GM23338 (cell line): ENCODE measurements at regions not wholly inside any gene's neighbourhood (a gene's known extent, or its start where the extent isn't known, plus 50 kb on each side); places are given as distances from the start of the nearest gene placed in this dataset.

Experiments
- ATAC-seq: fragments of 200-7000 bp; cut with Tn5 transposase; 3 replicates; pipeline ENCODE4 v1.9.1; 2020
- DNase-seq: peaks from one replicate; pipeline ENCODE4 v3.0.0-alpha.2; 2015; ENCODE audit warnings: low spot score
- H2AFZ ChIP-seq: fragments of 200-600 bp; sonication (generic); 2 replicates; pipeline ENCODE4 v1.8.0; 2016; ENCODE audit warnings: antibody characterized with exemption, mild to moderate bottlenecking, moderate library complexity
- H3F3A ChIP-seq: fragments of 200-600 bp; sonication (generic); replicated peaks from 2 replicates; pipeline ENCODE4 v1.8.0; 2017; ENCODE audit warnings: antibody characterized with exemption, mixed run types, low read depth
- H3K27ac ChIP-seq: fragments of 200-600 bp; sonication (generic); 2 replicates; pipeline ENCODE4 v1.6.1; 2016; ENCODE audit warnings: low read depth
- H3K27me3 ChIP-seq: fragments of 200-600 bp; sonication (generic); 2 replicates; pipeline ENCODE4 v1.8.0; 2016; ENCODE audit warnings: mild to moderate bottlenecking, mixed run types, moderate library complexity; ENCODE audit not compliant: insufficient read depth
- H3K36me3 ChIP-seq: fragments of 200-600 bp; sonication (generic); 2 replicates; pipeline ENCODE4 v1.8.0; 2016; ENCODE audit warnings: mild to moderate bottlenecking; ENCODE audit not compliant: insufficient read depth
- H3K4me1 ChIP-seq: fragments of 200-600 bp; sonication (generic); 2 replicates; pipeline ENCODE4 v1.8.0; 2016; ENCODE audit warnings: mild to moderate bottlenecking, moderate library complexity; ENCODE audit not compliant: insufficient read depth
- H3K4me2 ChIP-seq: fragments of 200-600 bp; sonication (generic); 2 replicates; pipeline ENCODE4 v1.7.1; 2017; ENCODE audit warnings: mixed run types
- H3K4me3 ChIP-seq: fragments of 200-600 bp; sonication (generic); 2 replicates; pipeline ENCODE4 v1.6.1; 2016; ENCODE audit warnings: mixed run types
- H3K79me2 ChIP-seq: fragments of 200-600 bp; sonication (generic); replicated peaks from 2 replicates; pipeline ENCODE4 v1.8.0; 2017; ENCODE audit warnings: mild to moderate bottlenecking; ENCODE audit not compliant: insufficient read depth
- H3K9me2 ChIP-seq: fragments of 200-600 bp; sonication (generic); 2 replicates; pipeline ENCODE4 v1.8.0; 2017; ENCODE audit not compliant: insufficient read depth
- H4K20me1 ChIP-seq: fragments of 200-600 bp; sonication (generic); replicated peaks from 2 replicates; pipeline ENCODE4 v1.8.0; 2017; ENCODE audit warnings: mild to moderate bottlenecking; ENCODE audit not compliant: insufficient read depth
- H3K27ac Mint-ChIP-seq: 2 replicates; pipeline ENCODE4 v1.8.0; 2020; ENCODE audit warnings: inconsistent platforms, mild to moderate bottlenecking, moderate library complexity, mixed read lengths
- H3K27me3 Mint-ChIP-seq: 3 replicates; pipeline ENCODE4 v1.8.0; 2022; ENCODE audit warnings: low read depth, mild to moderate bottlenecking, moderate library complexity, mixed read lengths, inconsistent platforms; ENCODE audit not compliant: insufficient read depth, poor library complexity
- H3K36me3 Mint-ChIP-seq: 3 replicates; pipeline ENCODE4 v1.8.0; 2021; ENCODE audit warnings: low read depth, mild to moderate bottlenecking, inconsistent platforms, moderate library complexity, mixed read lengths
- H3K4me1 Mint-ChIP-seq: 3 replicates; pipeline ENCODE4 v1.8.0; 2020; ENCODE audit warnings: mild to moderate bottlenecking, inconsistent platforms, mixed read lengths
- H3K4me3 Mint-ChIP-seq: 3 replicates; pipeline ENCODE4 v1.8.0; 2021; ENCODE audit warnings: moderate library complexity, mild to moderate bottlenecking, inconsistent platforms, mixed read lengths
- H3K9me3 Mint-ChIP-seq: 3 replicates; pipeline ENCODE4 v1.8.0; 2020; ENCODE audit warnings: moderate library complexity, mild to moderate bottlenecking, inconsistent platforms, mixed read lengths
- CREB1 ChIP-seq: fragments of 250-450 bp; sonication (Bioruptor Pico); IDR thresholded peaks from 2 replicates; pipeline ENCODE4 v1.5.0; 2020; ENCODE audit warnings: low read depth, mild to moderate bottlenecking, moderate library complexity
- EZH2phosphoT487 ChIP-seq: fragments of 200-600 bp; sonication (generic); IDR thresholded peaks from one replicate; pipeline ENCODE4 v1.8.1; 2018; ENCODE audit warnings: antibody characterized with exemption; ENCODE audit not compliant: unreplicated experiment
- POLR2AphosphoS5 ChIP-seq: IDR thresholded peaks from 2 replicates; pipeline ENCODE4 v1.6.1; 2016; ENCODE audit warnings: antibody characterized with exemption, low read depth
- ZNF331 ChIP-seq: fragments of 250-450 bp; sonication (Bioruptor Pico); IDR thresholded peaks from 2 replicates; pipeline ENCODE4 v1.5.0; 2020; ENCODE audit warnings: low read depth, mild to moderate bottlenecking, moderate library complexity
- TF ChIP-seq, protein P1 (sequence below): IDR thresholded peaks from one replicate; pipeline ENCODE4 v1.6.1; 2018; ENCODE audit warnings: antibody characterized with exemption; ENCODE audit not compliant: unreplicated experiment
- TF ChIP-seq, protein P2 (sequence below): fragments of 250-450 bp; sonication (Bioruptor Pico); IDR thresholded peaks from 2 replicates; pipeline ENCODE4 v1.5.0; 2020; ENCODE audit warnings: mild to moderate bottlenecking, moderate library complexity
- TF ChIP-seq, protein P3 (sequence below): IDR thresholded peaks from 2 replicates; pipeline ENCODE4 v1.6.1; 2016; ENCODE audit warnings: antibody characterized with exemption
- TF ChIP-seq, protein P4 (sequence below), 2 experiments: fragments of 200-600 bp in 1 of 2; sonication (generic) in 1 of 2; conservative IDR thresholded peaks; 2 replicates each; pipeline versions ENCODE4 v1.5.1 to v1.6.1; 2016 to 2017; ENCODE audit warnings: antibody characterized with exemption in 2 of 2, low read depth in 2 of 2, mild to moderate bottlenecking in 2 of 2, moderate library complexity in 1 of 2

DNA sequence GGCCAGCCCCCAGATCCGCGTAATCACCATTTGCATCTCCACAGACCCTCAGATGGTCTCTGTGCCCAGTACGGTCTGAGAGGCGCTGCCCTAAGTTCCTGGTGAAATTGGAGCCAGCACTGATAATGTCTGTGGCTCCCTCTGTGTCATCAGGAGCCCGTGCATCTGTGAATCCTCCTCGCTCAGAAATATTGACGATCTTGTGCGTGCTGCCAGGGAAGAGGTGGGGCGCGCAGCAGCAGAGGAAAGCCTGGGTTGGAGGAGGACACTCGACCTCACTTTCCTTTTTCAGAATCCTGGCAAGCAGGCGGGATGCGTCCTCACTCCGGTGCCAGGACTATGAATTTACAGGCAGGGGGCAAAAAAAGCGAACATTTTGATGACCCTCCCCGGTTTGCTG, 686.1 kb upstream of the SALL3 start:
- Histone ChIP-seq H3K36me3 (no peaks in the 10 kb centered on the region; the same call in 1 of the 2 replicates), H3K27ac (no peak overlapping the region), H3K4me3 (no peak overlapping the region), H3K27me3 (no peaks in the 10 kb centered on the region), H2AFZ (no peak overlapping the region), H4K20me1 (no peaks in the 10 kb centered on the region), H3K4me2 (no peak overlapping the region), H3F3A (no peaks in the 10 kb centered on the region), H3K4me1 (no peaks in the 10 kb centered on the region), H3K79me2 (no peaks in the 10 kb centered on the region), H3K9me2 (no peaks in the 10 kb centered on the region)
- DNase-seq (no peak), ATAC-seq (no peak)
- no peaks in the 10 kb centered on the region for H3K4me1 Mint-ChIP-seq
- no peak overlapping the region for H3K27ac Mint-ChIP-seq
- TF ChIP-seq EZH2phosphoT487 = no peak
- TF ChIP-seq POLR2AphosphoS5 = no peak
- peaks cover 5% of the 10 kb centered on the region for H3K27me3 Mint-ChIP-seq
- H3K9me3 Mint-ChIP-seq = peaks cover 99% of the 10 kb centered on the region
- H3K36me3 Mint-ChIP-seq = peaks cover 46% of the 10 kb centered on the region
- H3K4me3 Mint-ChIP-seq = no peak overlapping the region

DNA sequence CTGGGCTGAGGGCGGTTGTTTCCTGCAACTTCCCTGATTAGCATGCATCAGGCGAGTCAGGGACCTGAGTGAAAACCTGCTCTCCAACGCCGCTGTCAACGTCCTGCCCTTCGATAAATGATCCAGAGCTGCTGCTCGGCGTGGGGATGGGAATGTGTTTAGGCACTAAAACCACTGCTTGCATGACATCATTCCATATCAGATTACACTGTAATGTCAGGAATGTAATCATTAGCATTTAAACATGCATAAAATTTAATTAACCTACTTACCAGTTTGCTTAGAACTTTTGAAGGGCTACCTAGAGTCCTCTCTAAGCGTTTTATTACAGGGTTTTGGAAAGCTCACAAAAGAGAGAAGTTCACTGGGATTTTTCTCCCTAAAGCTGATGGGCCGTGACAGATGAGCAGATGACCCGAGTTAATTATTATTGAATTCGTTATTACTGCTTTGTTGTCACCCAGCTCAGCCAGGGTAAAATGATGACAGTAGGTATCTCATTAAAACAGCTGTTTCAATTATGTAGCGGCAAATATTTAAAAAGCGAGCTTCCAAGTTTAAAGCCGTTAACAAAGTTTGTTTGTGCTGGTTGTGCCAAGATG, 685.6 kb upstream of the SALL3 start:
- H3F3A ChIP-seq = no peaks in the 10 kb centered on the region
- no peaks in the 10 kb centered on the region for H3K4me1 ChIP-seq
- Mint-ChIP-seq H3K27ac (no peak overlapping the region), H3K36me3 (peaks cover 44% of the 10 kb centered on the region), H3K4me3 (no peak overlapping the region), H3K4me1 (no peaks in the 10 kb centered on the region), H3K9me3 (peaks cover 99% of the 10 kb centered on the region), H3K27me3 (peaks cover 4% of the 10 kb centered on the region)
- no peaks in the 10 kb centered on the region for H3K27me3 ChIP-seq
- H3K79me2 ChIP-seq = no peaks in the 10 kb centered on the region
- no peak overlapping the region for H3K27ac ChIP-seq
- no peak overlapping the region for H3K4me2 ChIP-seq
- no peak; the same call in 2 of the 3 replicates for ATAC-seq
- no peak for DNase-seq
- no peaks in the 10 kb centered on the region for H4K20me1 ChIP-seq
- no peaks in the 10 kb centered on the region for H3K9me2 ChIP-seq
- no peaks in the 10 kb centered on the region; the same call in 1 of the 2 replicates for H3K36me3 ChIP-seq
- no peak overlapping the region for H2AFZ ChIP-seq
- no peak overlapping the region for H3K4me3 ChIP-seq
- TF ChIP-seq, protein P1, sequence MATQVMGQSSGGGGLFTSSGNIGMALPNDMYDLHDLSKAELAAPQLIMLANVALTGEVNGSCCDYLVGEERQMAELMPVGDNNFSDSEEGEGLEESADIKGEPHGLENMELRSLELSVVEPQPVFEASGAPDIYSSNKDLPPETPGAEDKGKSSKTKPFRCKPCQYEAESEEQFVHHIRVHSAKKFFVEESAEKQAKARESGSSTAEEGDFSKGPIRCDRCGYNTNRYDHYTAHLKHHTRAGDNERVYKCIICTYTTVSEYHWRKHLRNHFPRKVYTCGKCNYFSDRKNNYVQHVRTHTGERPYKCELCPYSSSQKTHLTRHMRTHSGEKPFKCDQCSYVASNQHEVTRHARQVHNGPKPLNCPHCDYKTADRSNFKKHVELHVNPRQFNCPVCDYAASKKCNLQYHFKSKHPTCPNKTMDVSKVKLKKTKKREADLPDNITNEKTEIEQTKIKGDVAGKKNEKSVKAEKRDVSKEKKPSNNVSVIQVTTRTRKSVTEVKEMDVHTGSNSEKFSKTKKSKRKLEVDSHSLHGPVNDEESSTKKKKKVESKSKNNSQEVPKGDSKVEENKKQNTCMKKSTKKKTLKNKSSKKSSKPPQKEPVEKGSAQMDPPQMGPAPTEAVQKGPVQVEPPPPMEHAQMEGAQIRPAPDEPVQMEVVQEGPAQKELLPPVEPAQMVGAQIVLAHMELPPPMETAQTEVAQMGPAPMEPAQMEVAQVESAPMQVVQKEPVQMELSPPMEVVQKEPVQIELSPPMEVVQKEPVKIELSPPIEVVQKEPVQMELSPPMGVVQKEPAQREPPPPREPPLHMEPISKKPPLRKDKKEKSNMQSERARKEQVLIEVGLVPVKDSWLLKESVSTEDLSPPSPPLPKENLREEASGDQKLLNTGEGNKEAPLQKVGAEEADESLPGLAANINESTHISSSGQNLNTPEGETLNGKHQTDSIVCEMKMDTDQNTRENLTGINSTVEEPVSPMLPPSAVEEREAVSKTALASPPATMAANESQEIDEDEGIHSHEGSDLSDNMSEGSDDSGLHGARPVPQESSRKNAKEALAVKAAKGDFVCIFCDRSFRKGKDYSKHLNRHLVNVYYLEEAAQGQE = no peak
- TF ChIP-seq, protein P2, sequence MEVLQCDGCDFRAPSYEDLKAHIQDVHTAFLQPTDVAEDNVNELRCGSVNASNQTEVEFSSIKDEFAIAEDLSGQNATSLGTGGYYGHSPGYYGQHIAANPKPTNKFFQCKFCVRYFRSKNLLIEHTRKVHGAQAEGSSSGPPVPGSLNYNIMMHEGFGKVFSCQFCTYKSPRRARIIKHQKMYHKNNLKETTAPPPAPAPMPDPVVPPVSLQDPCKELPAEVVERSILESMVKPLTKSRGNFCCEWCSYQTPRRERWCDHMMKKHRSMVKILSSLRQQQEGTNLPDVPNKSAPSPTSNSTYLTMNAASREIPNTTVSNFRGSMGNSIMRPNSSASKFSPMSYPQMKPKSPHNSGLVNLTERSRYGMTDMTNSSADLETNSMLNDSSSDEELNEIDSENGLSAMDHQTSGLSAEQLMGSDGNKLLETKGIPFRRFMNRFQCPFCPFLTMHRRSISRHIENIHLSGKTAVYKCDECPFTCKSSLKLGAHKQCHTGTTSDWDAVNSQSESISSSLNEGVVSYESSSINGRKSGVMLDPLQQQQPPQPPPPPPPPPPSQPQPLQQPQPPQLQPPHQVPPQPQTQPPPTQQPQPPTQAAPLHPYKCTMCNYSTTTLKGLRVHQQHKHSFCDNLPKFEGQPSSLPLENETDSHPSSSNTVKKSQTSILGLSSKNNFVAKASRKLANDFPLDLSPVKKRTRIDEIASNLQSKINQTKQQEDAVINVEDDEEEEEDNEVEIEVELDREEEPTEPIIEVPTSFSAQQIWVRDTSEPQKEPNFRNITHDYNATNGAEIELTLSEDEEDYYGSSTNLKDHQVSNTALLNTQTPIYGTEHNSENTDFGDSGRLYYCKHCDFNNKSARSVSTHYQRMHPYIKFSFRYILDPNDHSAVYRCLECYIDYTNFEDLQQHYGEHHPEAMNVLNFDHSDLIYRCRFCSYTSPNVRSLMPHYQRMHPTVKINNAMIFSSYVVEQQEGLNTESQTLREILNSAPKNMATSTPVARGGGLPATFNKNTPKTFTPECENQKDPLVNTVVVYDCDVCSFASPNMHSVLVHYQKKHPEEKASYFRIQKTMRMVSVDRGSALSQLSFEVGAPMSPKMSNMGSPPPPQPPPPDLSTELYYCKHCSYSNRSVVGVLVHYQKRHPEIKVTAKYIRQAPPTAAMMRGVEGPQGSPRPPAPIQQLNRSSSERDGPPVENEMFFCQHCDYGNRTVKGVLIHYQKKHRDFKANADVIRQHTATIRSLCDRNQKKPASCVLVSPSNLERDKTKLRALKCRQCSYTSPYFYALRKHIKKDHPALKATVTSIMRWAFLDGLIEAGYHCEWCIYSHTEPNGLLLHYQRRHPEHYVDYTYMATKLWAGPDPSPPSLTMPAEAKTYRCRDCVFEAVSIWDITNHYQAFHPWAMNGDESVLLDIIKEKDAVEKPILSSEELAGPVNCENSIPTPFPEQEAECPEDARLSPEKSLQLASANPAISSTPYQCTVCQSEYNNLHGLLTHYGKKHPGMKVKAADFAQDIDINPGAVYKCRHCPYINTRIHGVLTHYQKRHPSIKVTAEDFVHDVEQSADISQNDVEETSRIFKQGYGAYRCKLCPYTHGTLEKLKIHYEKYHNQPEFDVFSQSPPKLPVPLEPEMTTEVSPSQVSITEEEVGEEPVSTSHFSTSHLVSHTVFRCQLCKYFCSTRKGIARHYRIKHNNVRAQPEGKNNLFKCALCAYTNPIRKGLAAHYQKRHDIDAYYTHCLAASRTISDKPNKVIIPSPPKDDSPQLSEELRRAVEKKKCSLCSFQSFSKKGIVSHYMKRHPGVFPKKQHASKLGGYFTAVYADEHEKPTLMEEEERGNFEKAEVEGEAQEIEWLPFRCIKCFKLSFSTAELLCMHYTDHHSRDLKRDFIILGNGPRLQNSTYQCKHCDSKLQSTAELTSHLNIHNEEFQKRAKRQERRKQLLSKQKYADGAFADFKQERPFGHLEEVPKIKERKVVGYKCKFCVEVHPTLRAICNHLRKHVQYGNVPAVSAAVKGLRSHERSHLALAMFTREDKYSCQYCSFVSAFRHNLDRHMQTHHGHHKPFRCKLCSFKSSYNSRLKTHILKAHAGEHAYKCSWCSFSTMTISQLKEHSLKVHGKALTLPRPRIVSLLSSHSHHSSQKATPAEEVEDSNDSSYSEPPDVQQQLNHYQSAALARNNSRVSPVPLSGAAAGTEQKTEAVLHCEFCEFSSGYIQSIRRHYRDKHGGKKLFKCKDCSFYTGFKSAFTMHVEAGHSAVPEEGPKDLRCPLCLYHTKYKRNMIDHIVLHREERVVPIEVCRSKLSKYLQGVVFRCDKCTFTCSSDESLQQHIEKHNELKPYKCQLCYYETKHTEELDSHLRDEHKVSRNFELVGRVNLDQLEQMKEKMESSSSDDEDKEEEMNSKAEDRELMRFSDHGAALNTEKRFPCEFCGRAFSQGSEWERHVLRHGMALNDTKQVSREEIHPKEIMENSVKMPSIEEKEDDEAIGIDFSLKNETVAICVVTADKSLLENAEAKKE (CRISPR knock-in tag) = no peak
- no peak for TF ChIP-seq EZH2phosphoT487
- no peak for TF ChIP-seq CREB1 (CRISPR knock-in tag)
- TF ChIP-seq, protein P3, sequence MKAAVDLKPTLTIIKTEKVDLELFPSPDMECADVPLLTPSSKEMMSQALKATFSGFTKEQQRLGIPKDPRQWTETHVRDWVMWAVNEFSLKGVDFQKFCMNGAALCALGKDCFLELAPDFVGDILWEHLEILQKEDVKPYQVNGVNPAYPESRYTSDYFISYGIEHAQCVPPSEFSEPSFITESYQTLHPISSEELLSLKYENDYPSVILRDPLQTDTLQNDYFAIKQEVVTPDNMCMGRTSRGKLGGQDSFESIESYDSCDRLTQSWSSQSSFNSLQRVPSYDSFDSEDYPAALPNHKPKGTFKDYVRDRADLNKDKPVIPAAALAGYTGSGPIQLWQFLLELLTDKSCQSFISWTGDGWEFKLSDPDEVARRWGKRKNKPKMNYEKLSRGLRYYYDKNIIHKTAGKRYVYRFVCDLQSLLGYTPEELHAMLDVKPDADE = no peak
- TF ChIP-seq, protein P4, sequence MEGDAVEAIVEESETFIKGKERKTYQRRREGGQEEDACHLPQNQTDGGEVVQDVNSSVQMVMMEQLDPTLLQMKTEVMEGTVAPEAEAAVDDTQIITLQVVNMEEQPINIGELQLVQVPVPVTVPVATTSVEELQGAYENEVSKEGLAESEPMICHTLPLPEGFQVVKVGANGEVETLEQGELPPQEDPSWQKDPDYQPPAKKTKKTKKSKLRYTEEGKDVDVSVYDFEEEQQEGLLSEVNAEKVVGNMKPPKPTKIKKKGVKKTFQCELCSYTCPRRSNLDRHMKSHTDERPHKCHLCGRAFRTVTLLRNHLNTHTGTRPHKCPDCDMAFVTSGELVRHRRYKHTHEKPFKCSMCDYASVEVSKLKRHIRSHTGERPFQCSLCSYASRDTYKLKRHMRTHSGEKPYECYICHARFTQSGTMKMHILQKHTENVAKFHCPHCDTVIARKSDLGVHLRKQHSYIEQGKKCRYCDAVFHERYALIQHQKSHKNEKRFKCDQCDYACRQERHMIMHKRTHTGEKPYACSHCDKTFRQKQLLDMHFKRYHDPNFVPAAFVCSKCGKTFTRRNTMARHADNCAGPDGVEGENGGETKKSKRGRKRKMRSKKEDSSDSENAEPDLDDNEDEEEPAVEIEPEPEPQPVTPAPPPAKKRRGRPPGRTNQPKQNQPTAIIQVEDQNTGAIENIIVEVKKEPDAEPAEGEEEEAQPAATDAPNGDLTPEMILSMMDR (conservative IDR thresholded peaks at IDR 0.05; ENCODE audit: low read depth in 2 of 2) = no peak
- TF ChIP-seq POLR2AphosphoS5 = no peak
- TF ChIP-seq ZNF331 (CRISPR knock-in tag) = no peak
